ENCODE measurements at regions not wholly inside any gene's neighbourhood (a gene's known extent, or its start where the extent isn't known, plus 50 kb on each side); places are given as distances from the start of the nearest gene placed in this dataset.
A peak's percentile ranks its signal among the peaks of the same experiment; 100 is the strongest.
"Not testable (repeated sequence)": the region's sequence is repeated elsewhere in the genome, so short reads cannot be mapped to it uniquely, and the experiment has no call there.

GRCh38 chr10:17523917-17524316, 69.5 kb upstream of the ST8SIA6 start:
- Histone ChIP-seq H3K27me3 (ENCODE audit: insufficient read depth, low read length) (no peaks in the 10 kb centered on the region), H3K36me3 (ENCODE audit: insufficient read depth, low read length) (no peaks in the 10 kb centered on the region), H3K4me3 (ENCODE audit: low read length in 2 of 2) (no peak overlapping the region), H3K27ac (ENCODE audit: low read depth, low read length) (no peak overlapping the region), H3K9me3 (ENCODE audit: control insufficient read depth in 1 of 2, low read length in 2 of 2) (no peaks in the 10 kb centered on the region), H3K4me1 (ENCODE audit: insufficient read depth, low read length) (no peaks in the 10 kb centered on the region)
- Mint-ChIP-seq H3K27ac (no peak overlapping the region), H3K4me3 (no peak overlapping the region), H3K4me1 (peaks cover 0 to 2% (median 1%) of the 10 kb centered on the region in 4 donors), H3K9me3 (peaks cover 0 to 4% (median 0%) of the 10 kb centered on the region in 8 donors), H3K36me3 (no peaks in the 10 kb centered on the region), H3K27me3 (peaks cover 2 to 8% of the 10 kb centered on the region in 2 donors)
- DNase-seq = no peak
- POLR2A ChIA-PET (ENCODE audit: partially characterized antibody) = no interaction called here
- CTCF ChIA-PET (ENCODE audit: partially characterized antibody) = no interaction called here
- intact Hi-C loops (cut with micrococcal nuclease) = no loop called here

DNA sequence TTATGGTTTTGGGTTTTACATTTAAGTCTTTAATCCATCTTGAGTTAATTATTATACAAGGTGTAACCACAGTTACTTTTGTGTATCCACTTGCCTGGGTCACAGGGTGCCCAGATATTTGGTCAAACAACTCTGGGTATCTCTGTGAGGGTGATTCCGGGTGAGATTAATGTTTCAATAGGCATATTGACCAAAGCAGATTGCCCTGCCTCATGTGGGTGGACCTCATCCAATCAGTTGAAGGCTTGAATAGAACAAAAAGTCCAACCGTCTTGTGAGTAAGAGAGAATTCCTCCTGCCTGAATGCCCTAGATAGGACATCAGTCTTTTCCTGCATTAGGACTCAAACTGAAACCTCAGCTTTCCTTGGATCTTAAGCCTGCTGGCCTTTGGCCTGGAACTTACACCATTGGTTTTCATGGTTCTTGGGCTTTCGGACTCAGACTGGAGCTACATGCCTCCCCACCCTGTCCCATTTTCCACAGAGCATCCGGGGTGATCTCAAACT, 68.9 kb upstream of the ST8SIA6 start:
- Mint-ChIP-seq H3K4me1 (peaks cover 0 to 2% (median 1%) of the 10 kb centered on the region in 4 donors), H3K27ac (no peak overlapping the region), H3K9me3 (peaks cover 0 to 4% (median 0%) of the 10 kb centered on the region in 8 donors), H3K4me3 (no peak overlapping the region), H3K36me3 (no peaks in the 10 kb centered on the region), H3K27me3 (peaks cover 2 to 7% of the 10 kb centered on the region in 2 donors)
- ChIA-PET CTCF (ENCODE audit: partially characterized antibody) (no interaction called here), POLR2A (ENCODE audit: partially characterized antibody) (no interaction called here)
- Histone ChIP-seq H3K4me3 (ENCODE audit: low read length in 2 of 2) (no peak overlapping the region), H3K27me3 (ENCODE audit: insufficient read depth, low read length) (no peaks in the 10 kb centered on the region), H3K36me3 (ENCODE audit: insufficient read depth, low read length) (no peaks in the 10 kb centered on the region), H3K27ac (ENCODE audit: low read depth, low read length) (no peak overlapping the region), H3K4me1 (ENCODE audit: insufficient read depth, low read length) (no peaks in the 10 kb centered on the region), H3K9me3 (ENCODE audit: control insufficient read depth in 1 of 2, low read length in 2 of 2) (no peaks in the 10 kb centered on the region)
- no peak for DNase-seq
- intact Hi-C loops (cut with micrococcal nuclease) = no loop called here

- intact Hi-C loops (cut with micrococcal nuclease) = not testable (repeated sequence)
Measured at GRCh38 chr10:17522269-17522668, 67.9 kb upstream of the ST8SIA6 start.

GRCh38 chr10:17519457-17519856, 65.1 kb upstream of the ST8SIA6 start:
- Mint-ChIP-seq H3K27ac (no peak overlapping the region), H3K4me1 (peaks cover 0 to 2% (median 0%) of the 10 kb centered on the region in 4 donors), H3K36me3 (peaks cover 0 to 4% of the 10 kb centered on the region in 2 donors), H3K9me3 (peaks cover 0 to 6% (median 3%) of the 10 kb centered on the region in 8 donors), H3K27me3 (peaks cover 3 to 5% of the 10 kb centered on the region in 2 donors), H3K4me3 (no peak overlapping the region)
- H3K4me1 ChIP-seq (ENCODE audit: insufficient read depth, low read length) = no peaks in the 10 kb centered on the region
- H3K27me3 ChIP-seq (ENCODE audit: insufficient read depth, low read length) = no peaks in the 10 kb centered on the region
- H3K27ac ChIP-seq (ENCODE audit: low read depth, low read length) = no peak overlapping the region
- POLR2A ChIA-PET (ENCODE audit: partially characterized antibody) = no interaction called here
- H3K4me3 ChIP-seq (ENCODE audit: low read length in 2 of 2) = no peak overlapping the region
- no peaks in the 10 kb centered on the region for H3K9me3 ChIP-seq (ENCODE audit: control insufficient read depth in 1 of 2, low read length in 2 of 2)
- no peaks in the 10 kb centered on the region for H3K36me3 ChIP-seq (ENCODE audit: insufficient read depth, low read length)
- no peak for DNase-seq
- CTCF ChIA-PET (ENCODE audit: partially characterized antibody) = no interaction called here
- intact Hi-C loops (cut with micrococcal nuclease) = no loop called here

More at GRCh38 chr10:17522269-17522668, 67.9 kb upstream of the ST8SIA6 start:
- DNase-seq; H3K4me1 ChIP-seq (ENCODE audit: insufficient read depth, low read length); H3K27ac ChIP-seq (ENCODE audit: low read depth, low read length); H3K36me3 ChIP-seq (ENCODE audit: insufficient read depth, low read length); H3K4me3 Mint-ChIP-seq; H3K4me3 ChIP-seq (ENCODE audit: low read length in 2 of 2); H3K27me3 Mint-ChIP-seq; H3K36me3 Mint-ChIP-seq; CTCF ChIA-PET (ENCODE audit: partially characterized antibody); H3K9me3 ChIP-seq (ENCODE audit: control insufficient read depth in 1 of 2, low read length in 2 of 2); H3K27me3 ChIP-seq (ENCODE audit: insufficient read depth, low read length); POLR2A ChIA-PET (ENCODE audit: partially characterized antibody); H3K9me3 Mint-ChIP-seq; H3K4me1 Mint-ChIP-seq: not testable (repeated sequence)
- peak overlapping the region in 1 of 7 donors; percentile 58 for H3K27ac Mint-ChIP-seq

- no peak for DNase-seq
- POLR2A ChIA-PET (ENCODE audit: partially characterized antibody) = no interaction called here
- H3K4me1 Mint-ChIP-seq = peaks cover 0 to 2% (median 0%) of the 10 kb centered on the region in 4 donors
Measured at GRCh38 chr10:17518338-17518737, 63.9 kb upstream of the ST8SIA6 start.

DNA sequence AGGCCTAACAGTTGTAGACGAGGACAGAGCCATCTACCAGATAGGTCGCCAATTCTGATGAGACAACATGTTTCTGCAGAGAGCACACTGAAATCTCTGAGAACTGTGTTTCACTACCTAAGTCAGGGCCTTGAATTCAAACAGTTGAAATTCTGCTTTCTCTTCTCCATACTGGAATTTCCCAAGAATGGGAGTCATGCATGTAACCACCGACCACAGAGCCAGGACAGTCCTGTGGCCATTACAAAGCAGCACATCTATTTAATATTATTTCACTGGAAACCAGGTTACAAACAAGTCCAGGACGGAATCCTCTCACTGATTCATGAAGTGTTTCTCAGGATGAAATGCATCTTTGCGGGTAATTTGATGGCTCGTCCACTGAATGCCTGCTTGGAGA, 62.0 kb upstream of the ST8SIA6 start:
- Mint-ChIP-seq H3K27ac (no peak overlapping the region), H3K4me3 (no peak overlapping the region), H3K9me3 (peaks cover 0 to 6% (median 2%) of the 10 kb centered on the region in 8 donors), H3K27me3 (peaks cover 1 to 3% of the 10 kb centered on the region in 2 donors), H3K4me1 (peaks cover under 1 to 10% (median 8%) of the 10 kb centered on the region in 4 donors), H3K36me3 (peaks cover 0 to 4% of the 10 kb centered on the region in 2 donors)
- POLR2A ChIA-PET (ENCODE audit: partially characterized antibody) = no interaction called here
- peaks cover 7% of the 10 kb centered on the region for H3K4me1 ChIP-seq (ENCODE audit: insufficient read depth, low read length)
- no peak for DNase-seq
- no peak overlapping the region for H3K27ac ChIP-seq (ENCODE audit: low read depth, low read length)
- CTCF ChIA-PET (ENCODE audit: partially characterized antibody) = no interaction called here
- no peaks in the 10 kb centered on the region for H3K36me3 ChIP-seq (ENCODE audit: insufficient read depth, low read length)
- intact Hi-C loops (cut with micrococcal nuclease) = no loop called here
- no peak overlapping the region for H3K4me3 ChIP-seq (ENCODE audit: low read length in 2 of 2)
- H3K9me3 ChIP-seq (ENCODE audit: control insufficient read depth in 1 of 2, low read length in 2 of 2) = no peaks in the 10 kb centered on the region
- H3K27me3 ChIP-seq (ENCODE audit: insufficient read depth, low read length) = no peaks in the 10 kb centered on the region

More at GRCh38 chr10:17518338-17518737, 63.9 kb upstream of the ST8SIA6 start:
- no peak overlapping the region for H3K27ac Mint-ChIP-seq
- CTCF ChIA-PET (ENCODE audit: partially characterized antibody) = no interaction called here
- no peak overlapping the region for H3K4me3 Mint-ChIP-seq
- H3K27me3 Mint-ChIP-seq = peaks cover 3 to 5% of the 10 kb centered on the region in 2 donors
- H3K4me3 ChIP-seq (ENCODE audit: low read length in 2 of 2) = no peak overlapping the region
- no peak overlapping the region for H3K27ac ChIP-seq (ENCODE audit: low read depth, low read length)
- H3K4me1 ChIP-seq (ENCODE audit: insufficient read depth, low read length) = no peaks in the 10 kb centered on the region
- peaks cover 0 to 6% (median 2%) of the 10 kb centered on the region in 8 donors for H3K9me3 Mint-ChIP-seq
- peaks cover 0 to 4% of the 10 kb centered on the region in 2 donors for H3K36me3 Mint-ChIP-seq
- H3K27me3 ChIP-seq (ENCODE audit: insufficient read depth, low read length) = no peaks in the 10 kb centered on the region
- no peaks in the 10 kb centered on the region for H3K9me3 ChIP-seq (ENCODE audit: control insufficient read depth in 1 of 2, low read length in 2 of 2)
- intact Hi-C loops (cut with micrococcal nuclease) = no loop called here
- H3K36me3 ChIP-seq (ENCODE audit: insufficient read depth, low read length) = no peaks in the 10 kb centered on the region

DNA sequence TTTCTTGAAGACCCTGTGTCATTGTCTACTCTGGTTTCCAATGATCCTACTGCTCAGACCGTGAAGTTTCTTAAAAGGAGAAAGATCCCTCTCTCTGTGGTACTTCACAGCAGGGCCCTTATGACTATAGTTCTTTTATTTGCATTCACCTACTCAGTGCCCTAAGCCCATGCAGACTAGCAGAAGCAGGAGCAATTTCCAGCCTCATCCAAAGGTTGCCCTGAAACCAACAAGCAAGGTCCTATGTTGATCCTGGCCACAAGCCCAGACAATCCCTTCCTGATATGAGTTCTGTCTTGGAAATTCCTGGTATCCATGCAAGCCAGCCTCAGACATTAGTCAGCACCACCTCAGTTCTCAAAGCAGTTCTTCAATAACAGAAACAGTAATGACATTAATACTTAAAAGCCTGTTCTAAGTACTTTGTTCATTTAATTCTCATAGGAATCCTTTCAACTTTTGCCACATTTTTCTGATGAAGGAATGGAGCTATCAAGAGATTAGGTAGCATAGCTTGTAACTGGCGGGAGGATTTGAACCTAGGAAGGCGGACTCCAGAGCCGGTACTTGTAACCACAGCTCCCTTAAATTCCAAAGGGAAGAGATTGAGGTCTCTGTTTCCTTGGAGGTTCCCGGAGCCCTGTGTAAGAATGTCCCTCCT, 58.1 kb upstream of the ST8SIA6 start:
- no peaks in the 10 kb centered on the region for H3K36me3 ChIP-seq (ENCODE audit: insufficient read depth, low read length)
- H3K4me1 Mint-ChIP-seq = peaks cover 13 to 43% (median 24%) of the 10 kb centered on the region in 4 donors
- no peak overlapping the region for H3K27ac ChIP-seq (ENCODE audit: low read depth, low read length)
- CTCF ChIA-PET (ENCODE audit: partially characterized antibody) = no interaction called here
- no peaks in the 10 kb centered on the region for H3K27me3 ChIP-seq (ENCODE audit: insufficient read depth, low read length)
- peak overlapping the region in 4 of 7 donors; percentile 15 to 62 (median 40) for H3K27ac Mint-ChIP-seq
- no peak overlapping the region for H3K4me3 Mint-ChIP-seq
- intact Hi-C loops (cut with micrococcal nuclease) = no loop called here
- peaks cover 0 to 1% of the 10 kb centered on the region in 2 donors for H3K27me3 Mint-ChIP-seq
- H3K9me3 Mint-ChIP-seq = peaks cover 0 to 11% (median 4%) of the 10 kb centered on the region in 8 donors
- H3K36me3 Mint-ChIP-seq = peaks cover 0 to 3% of the 10 kb centered on the region in 2 donors
- H3K4me3 ChIP-seq (ENCODE audit: low read length in 2 of 2) = no peak overlapping the region
- H3K4me1 ChIP-seq (ENCODE audit: insufficient read depth, low read length) = peaks cover 30% of the 10 kb centered on the region
- no peaks in the 10 kb centered on the region for H3K9me3 ChIP-seq (ENCODE audit: control insufficient read depth in 1 of 2, low read length in 2 of 2)
- POLR2A ChIA-PET (ENCODE audit: partially characterized antibody) = no interaction called here
- DNase-seq = no peak
